CD4-positive, alpha-beta T cell treated with Interleukin-15 for 1 hour (primary cell): ENCODE measurements at regions not wholly inside any gene's neighbourhood (a gene's known extent, or its start where the extent isn't known, plus 50 kb on each side); places are given as distances from the start of the nearest gene placed in this dataset.

Experiments
- DNase-seq: peaks from one replicate; pipeline ENCODE4 v3.0.0-alpha.2; 2020

GRCh38 chr14:49999826-50000379 is 107.0 kb downstream of the ARF6 start:
- no peak for DNase-seq

GRCh38 chr14:50000380-50001150 is 107.7 kb downstream of the ARF6 start:
- peak; percentile 75 for DNase-seq

GRCh38 chr14:50001151-50001998 is 108.5 kb downstream of the ARF6 start:
- DNase-seq, result peak; percentile 70

DNA sequence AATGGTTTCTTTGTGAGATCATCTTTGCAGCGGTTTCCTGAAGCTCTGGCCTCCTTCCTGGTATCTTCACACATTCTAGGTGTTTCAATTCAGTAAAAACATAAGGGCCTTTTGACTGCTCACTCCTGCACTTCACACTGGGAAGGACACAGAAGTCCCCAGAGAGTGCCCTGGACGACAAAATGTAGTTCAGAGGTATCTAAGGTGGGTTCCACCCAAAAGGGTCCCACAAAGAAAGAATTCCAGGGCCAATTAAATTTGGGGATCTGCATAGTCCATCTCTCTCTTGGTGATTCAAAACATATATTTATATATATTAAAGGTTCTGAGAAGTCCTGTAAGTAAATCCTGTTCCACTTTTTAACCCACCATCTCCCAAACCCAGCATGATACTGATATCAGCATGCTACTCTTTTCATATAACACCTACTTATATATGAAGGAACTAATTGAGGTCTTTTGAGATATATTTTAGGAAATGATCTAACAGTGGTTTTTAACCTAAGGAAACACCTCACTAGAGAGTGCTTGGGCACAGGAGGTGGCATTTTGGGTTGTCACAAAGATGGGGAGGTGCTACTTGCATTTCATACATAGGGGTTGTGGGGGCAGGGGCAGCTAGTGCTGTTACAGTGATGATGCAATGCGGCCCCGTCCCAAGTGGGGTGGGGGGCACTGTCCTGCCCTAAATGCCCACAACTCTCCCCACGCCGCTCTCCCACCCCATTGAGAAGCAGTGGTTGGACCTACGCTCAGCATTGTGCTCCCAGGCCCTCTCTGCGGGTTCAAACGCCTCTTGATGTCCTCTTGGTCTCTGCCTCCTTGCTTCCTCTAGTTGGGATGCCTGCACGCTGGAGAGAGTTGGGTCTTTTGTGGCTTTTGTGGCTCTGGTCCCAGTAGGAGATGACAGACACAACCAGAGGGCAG is 109.4 kb downstream of the ARF6 start:
- DNase-seq, result peak; percentile 80

DNA sequence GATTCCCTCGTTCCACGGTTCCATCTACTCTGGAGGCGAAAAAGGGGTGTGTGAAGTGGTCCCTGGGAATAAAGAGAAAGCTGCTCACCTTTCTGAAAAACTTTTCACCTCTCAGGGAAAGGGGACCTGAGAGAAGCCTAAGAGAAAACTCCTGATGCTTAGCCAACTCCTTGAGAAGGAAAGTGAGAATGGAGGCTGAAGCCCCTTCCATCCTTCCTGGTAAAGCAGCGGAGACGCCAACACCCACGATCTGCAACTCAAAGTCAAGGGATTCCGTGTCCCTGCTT is 110.0 kb downstream of the ARF6 start:
- DNase-seq, result no peak

GRCh38 chr14:50003213-50004021 is 110.5 kb downstream of the ARF6 start:
- peak; percentile 86 for DNase-seq

GRCh38 chr14:50006141-50006540 is 110.2 kb downstream of the VCPKMT start:
- no peak for DNase-seq

DNA sequence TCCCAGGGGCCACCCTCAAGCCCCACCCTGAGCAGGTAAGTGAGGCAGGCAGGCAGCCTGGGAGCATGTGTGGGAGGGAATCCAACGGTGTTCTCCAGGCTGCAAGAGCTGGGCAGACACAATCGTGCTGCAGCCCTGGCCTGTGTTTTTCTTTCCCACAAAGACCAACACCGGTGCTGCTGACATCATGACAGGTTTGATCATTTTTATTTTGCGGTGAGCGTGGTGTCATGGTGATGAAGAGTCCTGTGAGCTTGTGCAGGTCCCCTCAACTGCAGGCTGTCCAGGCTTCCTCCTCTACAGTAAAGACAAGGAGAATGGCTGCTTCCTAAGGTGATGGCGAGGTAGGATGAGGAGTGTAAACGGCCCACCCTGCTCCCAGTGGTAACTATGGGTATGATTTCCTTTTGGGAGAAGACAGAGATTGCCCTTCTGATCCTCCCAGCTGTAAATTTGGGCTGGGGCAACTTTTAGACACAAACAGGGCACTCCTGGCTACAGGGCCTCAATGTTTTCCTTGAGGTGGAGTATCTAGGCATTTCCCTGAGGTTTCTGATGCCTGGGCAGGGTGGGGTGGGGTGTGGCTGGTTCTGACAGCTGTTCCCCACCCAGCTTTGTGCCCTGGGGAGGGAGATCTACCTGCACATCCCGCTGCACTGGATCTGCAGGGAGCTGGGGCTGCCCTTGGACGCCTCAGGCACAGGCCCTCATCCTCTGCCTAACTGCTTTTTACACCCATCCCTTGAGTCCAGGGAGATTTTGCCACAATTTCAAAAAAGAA is 109.1 kb downstream of the VCPKMT start:
- no peak for DNase-seq

DNA sequence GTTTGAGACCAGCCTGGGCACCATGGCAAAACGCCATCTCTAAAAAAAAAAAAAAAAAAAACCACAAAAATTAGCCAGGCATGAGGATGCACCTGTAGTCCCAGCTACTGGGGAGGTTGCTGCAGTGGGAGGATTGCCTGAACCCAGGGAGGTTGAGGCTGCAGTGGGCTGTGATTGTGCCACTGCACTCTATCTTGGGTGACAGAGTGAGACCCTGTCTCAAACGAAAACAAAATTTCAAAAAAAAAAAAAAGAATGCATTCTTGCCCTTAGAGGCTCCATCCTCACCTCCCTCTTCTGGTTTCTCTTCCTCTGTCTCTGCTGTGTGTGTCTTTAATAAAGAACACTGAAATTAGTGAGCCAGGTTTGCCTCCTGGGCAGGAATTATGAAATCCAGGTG is 107.8 kb downstream of the VCPKMT start:
- DNase-seq, result peak; percentile 41

DNA sequence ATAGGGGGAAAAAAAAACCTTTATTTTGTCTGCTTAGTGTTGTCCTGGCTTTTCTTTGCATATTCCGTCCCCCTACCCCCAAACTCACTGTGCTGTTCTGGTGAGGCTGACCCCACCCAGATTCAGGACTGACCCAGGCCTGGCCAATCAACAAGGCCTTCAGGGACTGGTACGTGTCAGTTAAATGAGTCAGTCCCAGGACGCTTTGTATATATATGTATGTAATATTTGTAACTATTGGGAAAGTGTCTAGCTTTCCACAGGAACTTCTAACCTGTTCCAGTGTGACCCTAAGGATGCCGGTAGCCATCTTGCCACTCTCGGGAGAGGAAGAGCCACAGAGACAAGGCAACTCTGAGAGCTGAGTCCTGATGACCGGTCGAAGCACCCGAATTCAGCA is 107.4 kb downstream of the VCPKMT start:
- no peak for DNase-seq

DNA sequence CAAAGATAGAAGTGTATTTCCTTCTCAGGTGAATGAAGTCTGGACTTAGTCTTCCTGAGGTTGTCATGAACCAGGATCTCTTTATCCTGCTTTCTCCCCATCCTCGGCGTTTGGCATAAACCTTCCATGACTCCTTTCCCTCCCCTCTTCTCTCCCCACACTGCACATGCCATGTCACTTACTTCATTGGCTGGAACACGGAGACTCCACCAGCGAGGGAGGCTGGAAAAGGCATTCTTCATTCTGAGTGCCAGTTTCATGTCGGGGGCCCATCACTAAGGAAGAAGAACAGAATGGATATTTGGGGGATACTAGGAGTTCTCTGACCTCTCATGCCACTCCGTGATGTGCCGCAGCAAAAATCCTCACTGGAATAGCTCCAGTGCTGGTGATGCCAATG is 105.6 kb downstream of the VCPKMT start:
- DNase-seq, result no peak

DNA sequence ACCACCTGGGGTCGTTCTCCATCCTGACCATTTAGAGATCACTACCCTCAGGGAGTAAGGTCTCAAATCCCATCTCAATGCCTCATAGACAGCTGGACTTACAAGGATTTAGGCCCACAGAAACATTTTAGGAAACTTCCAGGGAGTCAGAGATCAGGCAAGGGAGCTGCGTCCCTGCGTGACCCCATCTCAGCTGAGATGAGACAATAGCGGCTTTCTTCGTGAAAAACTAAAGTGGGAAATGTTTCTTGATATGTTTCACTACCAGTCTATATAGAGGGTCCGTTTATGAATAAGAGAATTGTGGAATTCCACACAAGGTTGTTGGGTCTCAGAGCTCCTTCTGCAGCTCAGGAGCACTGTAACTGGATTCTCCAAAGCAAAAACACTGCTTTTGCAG is 105.1 kb downstream of the VCPKMT start:
- no peak for DNase-seq

GRCh38 chr14:50012644-50013043 is 103.7 kb downstream of the VCPKMT start:
- no peak for DNase-seq

DNA sequence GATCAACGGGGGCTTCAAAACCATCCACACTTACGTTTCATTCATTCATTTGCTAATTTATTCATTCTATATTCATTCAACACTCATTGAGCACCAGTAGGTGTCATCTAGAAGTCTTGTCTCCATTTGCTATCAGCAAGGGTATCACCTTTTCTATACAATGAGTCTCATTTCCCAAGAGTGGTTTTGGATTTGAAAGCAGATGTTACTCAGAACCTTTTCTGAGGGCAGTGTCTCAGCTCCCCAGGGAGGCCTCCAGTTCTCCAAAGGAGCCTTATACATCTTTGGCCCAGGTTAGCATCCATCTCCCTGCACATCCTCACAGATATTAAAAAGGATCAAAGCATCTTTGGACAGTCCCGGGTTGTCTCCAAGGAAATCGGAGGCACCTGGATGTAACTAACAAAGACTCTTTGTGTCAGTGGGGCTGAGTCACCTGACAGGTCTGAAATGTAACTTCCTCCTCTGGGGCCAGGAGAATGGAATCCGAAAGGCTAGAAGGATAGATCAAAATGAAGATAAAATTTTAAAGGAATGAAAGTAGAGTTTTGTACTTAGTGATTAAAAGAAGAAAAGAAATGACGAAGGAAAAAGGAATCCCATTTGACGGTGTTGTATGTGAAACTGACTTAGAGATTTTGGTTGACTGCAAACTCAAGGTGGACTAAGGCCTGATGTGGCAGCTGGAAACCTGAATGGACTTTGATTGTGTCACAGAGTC is 103.0 kb downstream of the VCPKMT start:
- no peak for DNase-seq

GRCh38 chr14:50013934-50014333 is 102.4 kb downstream of the VCPKMT start:
- DNase-seq, result no peak

DNA sequence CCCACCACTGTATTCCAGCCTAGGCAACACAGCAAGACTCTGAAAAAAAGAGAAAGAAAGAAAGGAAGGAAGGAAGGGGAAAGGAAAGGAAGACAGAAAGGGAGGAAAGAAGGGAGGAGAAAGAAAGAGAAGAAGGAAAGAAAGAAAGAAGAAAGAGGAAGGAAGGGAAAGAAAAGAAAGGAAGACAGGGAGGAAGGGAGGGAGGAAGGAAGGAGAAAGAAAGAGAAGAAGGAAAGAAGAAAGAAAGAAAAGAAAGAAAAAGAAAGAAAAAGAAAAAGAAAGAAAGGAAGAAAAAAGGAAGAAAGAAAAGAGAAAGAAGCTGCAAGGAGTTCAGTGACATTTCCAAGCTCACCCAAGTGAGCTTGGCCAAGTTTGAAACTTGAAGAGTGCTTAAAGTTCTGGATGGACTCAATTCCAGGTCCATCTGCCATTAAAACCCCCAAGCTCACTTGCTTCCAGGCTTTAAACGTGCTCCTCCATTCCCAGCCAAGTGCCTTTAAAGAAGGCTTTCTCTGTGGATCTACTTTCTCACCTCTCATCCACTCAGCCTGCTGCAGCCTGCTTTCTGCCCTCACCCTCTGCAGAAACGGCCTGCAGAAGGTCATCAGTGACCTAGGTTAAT is 101.5 kb downstream of the VCPKMT start:
- no peak for DNase-seq

GRCh38 chr14:50015716-50016115 is 100.7 kb downstream of the VCPKMT start:
- no peak for DNase-seq

- no peak for DNase-seq
Measured at GRCh38 chr14:50018201-50018932, 98.0 kb downstream of the VCPKMT start.

DNA sequence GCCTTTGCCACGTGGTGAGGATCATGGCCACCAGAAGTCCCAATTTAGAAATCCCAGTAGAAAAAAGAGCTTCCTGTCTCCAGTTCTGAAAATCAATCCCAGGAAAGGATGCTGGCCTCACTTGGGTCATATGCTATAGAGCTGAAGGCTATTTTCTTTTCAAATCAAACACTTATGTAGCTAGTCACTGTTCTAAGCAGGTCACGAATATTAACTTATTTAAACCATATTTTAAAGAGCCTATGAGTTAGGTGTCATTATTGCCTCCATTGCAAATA is 97.5 kb downstream of the VCPKMT start:
- no peak for DNase-seq

GRCh38 chr14:50020184-50020583 is 96.2 kb downstream of the VCPKMT start:
- DNase-seq, result no peak
